CD4-positive, alpha-beta T cell treated with Interleukin-4 for 4 hours (primary cell): ENCODE measurements at regions not wholly inside any gene's neighbourhood (a gene's known extent, or its start where the extent isn't known, plus 50 kb on each side); places are given as distances from the start of the nearest gene placed in this dataset.
"Not testable (repeated sequence)": the region's sequence is repeated elsewhere in the genome, so short reads cannot be mapped to it uniquely, and the experiment has no call there.

ENCODE experiments used
- DNase-seq: peaks from one replicate; pipeline ENCODE4 v3.0.0-alpha.2; 2020

DNA sequence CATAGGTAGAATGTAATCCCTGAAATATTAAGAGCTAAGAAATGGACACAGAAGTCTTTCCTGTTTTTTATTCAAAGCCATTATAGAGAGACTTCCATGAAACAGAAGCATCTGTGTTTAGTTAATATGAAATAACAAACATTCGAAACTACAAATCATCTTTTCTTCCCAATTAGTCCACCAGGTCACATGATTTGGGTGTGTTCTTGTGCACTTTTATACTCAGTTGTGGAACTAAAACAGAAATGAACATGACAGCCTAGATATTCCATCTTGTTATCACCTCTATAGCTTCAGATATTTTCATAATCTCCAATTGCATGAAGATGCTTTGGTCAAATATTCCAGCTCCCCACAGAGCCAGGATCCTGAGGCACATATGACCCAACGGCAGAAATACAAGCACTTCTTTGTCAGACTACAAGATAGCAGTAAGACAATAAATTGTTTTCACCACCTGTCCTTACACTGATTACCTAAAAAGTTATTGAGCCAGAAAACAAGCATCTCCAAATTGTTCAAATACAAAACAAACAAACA is 116.8 kb upstream of the BEND6 start:
- no peak for DNase-seq

DNA sequence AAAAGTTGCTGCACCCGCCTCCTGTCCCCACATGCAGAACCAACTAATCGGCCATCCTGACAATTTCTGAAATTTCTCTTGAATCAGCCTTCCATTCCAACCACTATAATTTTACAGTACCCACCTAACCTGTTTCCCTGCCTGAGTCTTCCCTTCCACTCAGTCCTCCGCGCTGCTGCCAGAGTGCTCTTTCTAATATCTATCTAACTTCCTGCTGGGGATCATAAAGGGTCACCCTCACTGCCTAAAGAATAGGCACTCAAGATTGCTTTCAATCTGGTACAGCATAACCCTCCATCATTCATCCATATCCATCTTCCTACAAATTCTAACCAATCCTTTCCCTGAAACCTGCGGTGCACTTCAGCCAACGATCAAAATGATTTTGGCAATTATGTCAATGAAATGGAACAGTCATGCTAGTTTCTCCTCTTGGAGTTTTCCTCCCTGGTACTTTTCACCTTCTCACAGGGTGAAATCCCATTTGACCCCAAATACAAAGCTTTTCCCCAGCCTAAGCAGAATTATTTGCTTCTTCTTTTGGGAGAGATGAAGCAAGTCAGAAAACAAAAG is 117.5 kb upstream of the BEND6 start:
- DNase-seq: no peak

DNA sequence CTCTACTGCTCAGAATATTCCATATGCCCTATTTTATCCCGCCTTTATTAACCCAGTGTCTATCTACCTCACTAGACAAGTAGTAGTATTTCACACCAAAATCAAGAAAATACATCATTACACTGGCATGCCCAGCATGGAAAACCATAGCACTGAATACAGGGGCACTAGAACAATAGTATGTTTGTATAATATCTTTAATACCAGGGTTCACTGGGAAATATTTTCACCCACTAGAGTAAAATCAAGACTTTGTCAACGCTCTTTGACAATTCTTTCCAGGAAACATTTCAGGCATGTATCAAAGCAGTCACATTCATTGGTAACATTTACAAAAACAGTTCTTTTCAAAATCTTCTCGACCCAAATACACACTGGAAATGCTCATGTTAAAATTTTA is 119.3 kb upstream of the BEND6 start:
- no peak for DNase-seq

DNA sequence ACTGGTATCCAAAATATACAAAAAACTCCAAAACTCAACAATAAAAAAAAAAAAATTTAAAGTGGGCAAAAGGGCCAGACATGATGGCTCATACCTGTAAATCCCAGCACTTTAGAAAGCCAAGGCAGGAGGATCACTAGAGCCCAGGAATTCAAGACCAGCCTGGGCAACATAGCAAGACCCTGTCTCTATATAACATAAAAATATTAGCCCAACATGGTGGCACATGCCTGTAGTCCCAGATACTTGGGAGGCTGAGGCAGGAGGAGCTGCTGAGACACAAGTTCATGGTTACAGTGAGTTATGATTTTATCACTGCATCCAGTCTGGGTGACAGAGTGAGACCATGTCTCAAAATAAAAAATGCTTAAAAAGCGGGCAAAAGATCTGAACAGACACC is 121.0 kb upstream of the BEND6 start:
- DNase-seq: no peak

- no peak for DNase-seq
Observed at GRCh38 chr6:56833127-56833791, 121.6 kb upstream of the BEND6 start.

DNA sequence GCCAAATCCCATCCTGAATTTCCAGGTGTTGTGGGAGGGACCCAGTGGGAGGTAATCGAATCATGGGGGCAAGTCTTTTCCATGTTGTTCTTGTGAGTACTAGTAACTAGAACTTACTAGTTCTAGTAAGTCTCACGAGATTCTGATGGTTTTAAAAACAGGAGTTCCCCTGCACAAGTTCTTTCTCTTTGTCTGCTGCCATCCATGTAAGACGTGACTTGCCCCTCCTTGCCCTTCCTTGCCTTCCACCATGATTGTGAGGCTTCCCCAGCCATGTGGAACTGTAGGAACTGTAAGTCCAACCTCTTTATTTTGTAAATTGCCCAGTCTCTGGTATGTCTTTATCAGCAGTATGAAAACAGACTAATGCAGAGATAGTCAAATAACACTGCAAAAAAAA is 122.7 kb upstream of the BEND6 start:
- no peak for DNase-seq

DNA sequence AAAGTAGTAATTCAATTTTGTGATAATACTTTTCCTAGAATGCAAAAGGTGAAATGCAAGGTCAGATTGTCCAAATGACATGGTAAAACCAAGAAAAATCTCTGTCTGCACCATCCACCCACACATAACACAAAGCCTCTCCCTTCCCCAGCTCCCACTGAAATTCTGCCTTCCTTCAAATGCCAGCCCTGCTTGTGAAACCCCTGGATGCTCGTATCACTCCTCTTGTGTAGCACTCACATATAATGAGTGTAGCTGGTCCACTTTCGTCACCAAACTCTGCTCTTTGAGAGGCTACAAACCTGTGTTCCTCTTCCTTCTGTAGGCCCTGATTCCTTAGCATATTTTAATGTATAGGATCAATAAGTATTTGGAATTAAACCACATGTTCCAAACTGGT is 123.6 kb upstream of the BEND6 start:
- no peak for DNase-seq

DNA sequence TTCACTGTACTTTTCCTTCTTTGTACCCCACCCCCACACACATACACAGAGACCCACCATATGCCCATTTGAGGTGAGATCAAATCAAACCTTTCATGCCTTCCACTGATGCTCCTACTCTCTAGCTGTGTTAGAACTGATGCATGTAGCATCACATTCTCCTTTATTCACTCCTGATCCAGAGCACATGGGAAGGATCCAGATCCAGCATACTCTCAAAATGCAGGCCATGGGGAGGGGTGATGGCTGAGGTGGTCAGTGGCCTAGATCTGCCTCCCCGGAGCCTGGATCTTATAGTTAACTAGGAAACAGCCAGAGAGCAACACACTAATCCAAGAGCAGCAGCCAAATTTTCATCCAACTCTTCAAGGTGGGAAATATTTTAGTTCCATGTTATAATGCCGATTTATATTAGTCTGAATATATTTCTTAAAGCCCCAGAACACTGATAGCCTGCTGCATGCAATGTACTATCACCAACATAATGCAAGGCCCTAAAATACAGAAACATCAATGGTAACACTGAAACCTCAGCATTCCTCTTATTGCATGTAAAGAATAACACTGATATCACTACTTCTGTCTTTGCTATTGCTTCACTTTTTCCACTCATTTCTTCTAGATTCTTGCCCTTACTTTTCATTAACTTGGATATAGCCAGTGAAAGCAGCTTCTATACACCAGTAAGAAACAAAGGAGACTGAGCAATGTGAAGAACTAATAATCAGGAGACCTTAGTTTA is 126.8 kb upstream of the BEND6 start:
- no peak for DNase-seq

DNA sequence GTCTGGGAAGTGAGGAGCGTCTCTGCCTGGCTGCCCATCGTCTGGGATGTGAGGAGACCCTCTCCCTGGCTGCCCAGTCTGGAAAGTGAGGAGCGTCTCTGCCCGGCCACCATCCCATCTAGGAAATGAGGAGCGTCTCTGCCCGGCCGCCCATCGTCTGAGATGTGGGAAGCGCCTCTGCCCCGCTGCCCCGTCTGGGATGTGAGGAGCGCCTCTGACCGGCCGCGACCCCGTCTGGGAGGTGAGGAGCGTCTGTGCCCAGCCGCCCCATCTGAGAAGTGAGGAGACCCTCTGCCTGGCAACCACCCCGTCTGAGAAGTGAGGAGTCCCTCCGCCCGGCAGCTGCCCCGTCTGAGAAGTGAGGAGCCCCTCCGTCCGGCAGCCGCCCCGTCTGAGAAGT is 130.5 kb upstream of the BEND6 start:
- not testable (repeated sequence) for DNase-seq

- no peak for DNase-seq
Observed at GRCh38 chr6:56821005-56821432, 133.9 kb upstream of the BEND6 start.

GRCh38 chr6:56820060-56820459 is 134.8 kb upstream of the BEND6 start:
- no peak for DNase-seq

GRCh38 chr6:56819604-56820003 is 135.3 kb upstream of the BEND6 start:
- DNase-seq: no peak

DNA sequence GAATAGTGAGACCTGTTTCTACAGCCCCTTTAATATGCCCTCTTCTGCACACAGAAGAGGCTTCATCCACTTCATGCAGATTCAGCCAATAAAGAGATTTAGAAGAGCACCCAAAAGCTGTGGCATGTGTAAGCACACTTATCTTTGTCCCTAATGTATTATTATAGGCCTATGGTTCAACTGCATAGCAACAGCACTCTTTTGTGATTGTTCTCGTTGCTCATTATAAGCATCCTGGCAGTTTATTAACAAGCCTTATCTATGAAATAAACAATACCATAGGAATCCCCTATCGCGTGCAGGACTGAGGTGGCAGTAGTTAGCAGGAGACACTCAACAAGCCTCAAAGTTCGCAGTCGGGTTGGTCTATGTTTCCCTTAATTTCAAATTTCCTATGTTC is 138.5 kb upstream of the BEND6 start:
- no peak for DNase-seq

DNA sequence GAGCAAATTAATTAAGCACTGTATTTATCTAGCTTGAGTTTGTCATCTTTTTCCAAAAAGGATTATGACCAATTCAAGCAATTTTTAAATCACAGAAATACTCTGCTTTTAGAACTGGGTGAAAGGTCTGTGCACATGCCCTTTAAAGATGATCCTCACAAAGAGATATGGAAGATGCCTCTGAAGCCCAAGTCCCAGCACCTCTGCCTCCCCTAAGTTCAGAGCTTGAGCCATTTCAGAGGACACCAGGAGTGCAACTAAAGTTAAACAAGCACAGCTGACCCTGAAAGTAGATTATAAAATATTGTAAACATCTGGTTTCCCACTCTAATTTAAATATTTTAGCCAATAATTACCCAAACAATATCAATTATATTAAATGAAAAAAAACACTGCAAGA is 139.5 kb upstream of the BEND6 start:
- DNase-seq: no peak

DNA sequence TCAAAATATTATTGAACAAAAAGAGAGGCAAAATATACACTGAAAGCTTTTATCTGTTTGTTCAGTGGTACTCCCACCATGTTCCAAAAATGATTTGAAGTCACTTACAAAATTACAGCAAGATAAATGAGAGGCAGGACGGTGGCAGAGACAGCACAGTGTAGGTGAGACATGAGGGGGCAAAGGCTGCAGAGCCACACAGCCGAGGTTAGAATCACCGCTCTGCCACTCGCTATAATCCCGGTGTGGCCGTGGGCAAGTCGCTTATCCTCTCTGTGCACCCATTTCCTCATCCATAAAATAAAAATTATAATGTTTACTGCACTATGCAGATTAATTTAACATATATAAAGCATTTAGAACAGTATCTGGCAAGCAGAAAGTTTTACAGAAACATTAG is 140.1 kb upstream of the BEND6 start:
- no peak for DNase-seq

DNA sequence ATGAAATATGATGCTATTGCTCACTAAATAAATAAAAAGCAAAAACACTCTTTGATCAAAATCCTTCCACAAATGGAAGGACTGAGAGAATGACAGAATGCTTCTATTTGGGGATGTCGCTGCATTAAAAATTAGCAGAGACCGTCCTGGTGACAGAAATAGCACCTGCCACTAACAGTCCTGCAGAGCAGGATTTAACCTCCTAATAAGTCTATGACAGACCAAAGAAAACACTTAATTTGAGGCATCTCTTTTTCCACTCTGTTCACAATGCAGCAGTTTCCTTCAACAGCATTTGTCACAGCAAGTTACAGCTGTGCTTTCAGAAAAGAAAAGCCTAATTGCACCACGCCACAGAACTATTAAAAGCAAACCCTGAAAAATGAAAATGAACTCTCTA is 140.6 kb upstream of the BEND6 start:
- DNase-seq: no peak

- DNase-seq: not testable (repeated sequence)
Observed at GRCh38 chr6:56812851-56813250, 142.1 kb upstream of the BEND6 start.

GRCh38 chr6:56808871-56809359 is 146.0 kb upstream of the BEND6 start:
- DNase-seq: no peak

GRCh38 chr6:56807989-56808337 is 146.9 kb upstream of the BEND6 start:
- DNase-seq: no peak

DNA sequence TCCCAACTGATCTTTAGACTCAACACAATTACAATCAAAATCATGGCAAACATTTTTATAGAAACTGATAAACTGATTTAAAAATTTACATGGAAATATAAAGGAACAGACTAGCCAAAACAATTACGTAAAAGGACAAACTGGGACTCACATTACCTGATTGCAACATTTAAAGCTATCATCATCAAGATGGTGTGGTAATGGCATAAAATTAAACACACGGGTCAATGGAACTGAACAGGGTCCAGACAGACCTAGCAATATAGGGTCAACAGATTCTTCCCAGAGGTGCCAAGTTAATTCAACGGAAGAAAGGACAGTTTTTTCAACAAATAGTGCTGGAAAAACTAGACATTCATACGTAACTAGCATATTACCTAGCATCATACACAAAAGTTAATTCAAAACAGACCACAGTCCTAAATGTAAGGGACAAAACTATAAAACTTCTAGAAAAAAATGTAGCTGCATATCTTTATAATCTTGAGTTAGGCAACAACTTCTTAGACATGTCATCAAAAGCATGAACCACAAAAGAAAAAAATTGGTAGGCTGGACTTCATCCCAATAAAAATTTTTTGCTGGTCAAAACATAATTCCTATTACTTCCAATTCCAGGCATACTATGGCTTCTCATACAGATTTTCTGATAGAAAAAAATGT is 147.4 kb upstream of the BEND6 start:
- no peak for DNase-seq

- DNase-seq: no peak
Observed at GRCh38 chr6:56806368-56806767, 148.5 kb upstream of the BEND6 start.

GRCh38 chr6:56804996-56805395 is 149.9 kb upstream of the BEND6 start:
- DNase-seq: no peak

- DNase-seq: no peak
Observed at GRCh38 chr6:56803594-56803993, 151.3 kb upstream of the BEND6 start.

- no peak for DNase-seq
Observed at GRCh38 chr6:56802584-56802983, 152.3 kb upstream of the BEND6 start.
